Neural progenitor cell (in vitro differentiated cells): ENCODE measurements at regions not wholly inside any gene's neighbourhood (a gene's known extent, or its start where the extent isn't known, plus 50 kb on each side); places are given as distances from the start of the nearest gene placed in this dataset.

ENCODE experiments used
- EZH2phosphoT487 ChIP-seq: fragments of 200-600 bp; sonication (generic); IDR thresholded peaks from 2 replicates; pipeline ENCODE4 v1.6.1; 2017; ENCODE audit warnings: antibody characterized with exemption
- TF ChIP-seq, protein P1 (sequence below): fragments of 200-600 bp; sonication (generic); IDR thresholded peaks from 2 replicates; pipeline ENCODE4 v1.5.1; 2017; ENCODE audit warnings: antibody characterized with exemption, mild to moderate bottlenecking

DNA sequence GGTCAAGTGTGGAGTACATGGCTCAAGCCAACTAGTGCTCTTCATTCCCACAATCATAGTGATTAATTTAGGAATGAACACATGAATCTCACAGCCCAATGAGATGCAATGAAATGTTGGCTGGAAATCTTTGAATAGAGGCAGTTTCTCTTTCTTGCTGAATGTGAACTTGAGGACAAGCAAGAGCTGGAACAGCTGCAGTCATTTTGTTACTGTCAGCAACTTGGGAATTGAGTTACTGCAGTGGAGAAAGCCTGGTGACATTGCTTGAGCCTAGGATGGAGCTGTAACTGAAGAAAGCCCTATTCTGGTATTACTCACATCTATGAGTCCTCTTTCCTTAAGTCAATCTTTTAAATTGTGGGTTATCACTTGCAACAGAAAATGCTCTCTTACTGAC lies 62.3 kb downstream of the YIPF5 start:
- TF ChIP-seq, protein P1, sequence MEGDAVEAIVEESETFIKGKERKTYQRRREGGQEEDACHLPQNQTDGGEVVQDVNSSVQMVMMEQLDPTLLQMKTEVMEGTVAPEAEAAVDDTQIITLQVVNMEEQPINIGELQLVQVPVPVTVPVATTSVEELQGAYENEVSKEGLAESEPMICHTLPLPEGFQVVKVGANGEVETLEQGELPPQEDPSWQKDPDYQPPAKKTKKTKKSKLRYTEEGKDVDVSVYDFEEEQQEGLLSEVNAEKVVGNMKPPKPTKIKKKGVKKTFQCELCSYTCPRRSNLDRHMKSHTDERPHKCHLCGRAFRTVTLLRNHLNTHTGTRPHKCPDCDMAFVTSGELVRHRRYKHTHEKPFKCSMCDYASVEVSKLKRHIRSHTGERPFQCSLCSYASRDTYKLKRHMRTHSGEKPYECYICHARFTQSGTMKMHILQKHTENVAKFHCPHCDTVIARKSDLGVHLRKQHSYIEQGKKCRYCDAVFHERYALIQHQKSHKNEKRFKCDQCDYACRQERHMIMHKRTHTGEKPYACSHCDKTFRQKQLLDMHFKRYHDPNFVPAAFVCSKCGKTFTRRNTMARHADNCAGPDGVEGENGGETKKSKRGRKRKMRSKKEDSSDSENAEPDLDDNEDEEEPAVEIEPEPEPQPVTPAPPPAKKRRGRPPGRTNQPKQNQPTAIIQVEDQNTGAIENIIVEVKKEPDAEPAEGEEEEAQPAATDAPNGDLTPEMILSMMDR = no peak
- TF ChIP-seq EZH2phosphoT487 = no peak
